ENCODE measurements at regions not wholly inside any gene's neighbourhood (a gene's known extent, or its start where the extent isn't known, plus 50 kb on each side); places are given as distances from the start of the nearest gene placed in this dataset.

GRCh38 chr7:41404375-41405074 lies 298.4 kb downstream of the INHBA start:
- DNase-seq (no peak), ATAC-seq (peak; percentile 53 to 82 (median 74))
- Histone ChIP-seq H3K36me3 (no peaks in the 10 kb centered on the region), H3K27me3 (no peaks in the 10 kb centered on the region), H3K4me1 (peaks cover 0 to 15% (median 7%) of the 10 kb centered on the region in 4 donors), H3K27ac (peak overlapping the region in 1 of 3 donors; percentile 26), H3K9me3 (no peaks in the 10 kb centered on the region), H3K4me3 (no peak overlapping the region)
- 8% methylated on average over 3 of the region's 3 CpGs for WGBS (ENCODE audit: insufficient coverage, low coverage, low lambda C conversion rate, missing lambda C conversion rate)
- intact Hi-C loops (cut with DNase I): no loop called here
- TF ChIP-seq CTCF (IDR thresholded peaks at IDR 0.05) (no peak), POLR2A (IDR thresholded peaks at IDR 0.05) (no peak)

- Histone ChIP-seq H3K9me3 (no peaks in the 10 kb centered on the region), H3K4me3 (no peak overlapping the region), H3K36me3 (no peaks in the 10 kb centered on the region), H3K4me1 (peaks cover 0 to 15% (median 7%) of the 10 kb centered on the region in 4 donors), H3K27me3 (no peaks in the 10 kb centered on the region), H3K27ac (no peak overlapping the region)
- WGBS (ENCODE audit: insufficient coverage, low coverage, low lambda C conversion rate, missing lambda C conversion rate): 75% methylated on average over 2 of the region's 2 CpGs
- no peak for ATAC-seq
- intact Hi-C loops (cut with DNase I): no loop called here
- TF ChIP-seq CTCF (IDR thresholded peaks at IDR 0.05) (no peak), POLR2A (IDR thresholded peaks at IDR 0.05) (no peak)
- no peak for DNase-seq
These were observed 299.6 kb downstream of the INHBA start for GRCh38 chr7:41403291-41403690.

GRCh38 chr7:41401833-41402232 lies 301.1 kb downstream of the INHBA start:
- no peak overlapping the region for H3K27ac ChIP-seq
- no peaks in the 10 kb centered on the region for H3K9me3 ChIP-seq
- H3K4me3 ChIP-seq: no peak overlapping the region
- WGBS (ENCODE audit: insufficient coverage, low coverage, low lambda C conversion rate, missing lambda C conversion rate): 62% methylated on average over 4 of the region's 4 CpGs
- no peaks in the 10 kb centered on the region for H3K36me3 ChIP-seq
- ATAC-seq (no peak), DNase-seq (no peak)
- intact Hi-C loops (cut with DNase I): no loop called here
- H3K4me1 ChIP-seq: peaks cover 0 to 15% (median 7%) of the 10 kb centered on the region in 4 donors
- no peak for TF ChIP-seq CTCF (IDR thresholded peaks at IDR 0.05)
- TF ChIP-seq POLR2A (IDR thresholded peaks at IDR 0.05): no peak
- no peaks in the 10 kb centered on the region for H3K27me3 ChIP-seq

- no peak for TF ChIP-seq POLR2A (IDR thresholded peaks at IDR 0.05)
- TF ChIP-seq CTCF (IDR thresholded peaks at IDR 0.05): no peak
- Histone ChIP-seq H3K36me3 (no peaks in the 10 kb centered on the region), H3K4me1 (peaks cover 0 to 9% (median 3%) of the 10 kb centered on the region in 4 donors), H3K4me3 (no peak overlapping the region), H3K27me3 (no peaks in the 10 kb centered on the region), H3K27ac (no peak overlapping the region), H3K9me3 (no peaks in the 10 kb centered on the region)
- intact Hi-C loops (cut with DNase I): no loop called here
- ATAC-seq (no peak), DNase-seq (no peak)
- WGBS (ENCODE audit: insufficient coverage, low coverage, low lambda C conversion rate, missing lambda C conversion rate): 85% methylated on average over 3 of the region's 3 CpGs
These were observed 303.7 kb downstream of the INHBA start for GRCh38 chr7:41399171-41399570.

Data from right lobe of liver (tissue), 6 donors.